Activated CD4-positive, alpha-beta T cell treated with anti-CD3 and anti-CD28 coated beads for 4 hours (primary cell): ENCODE measurements at regions not wholly inside any gene's neighbourhood (a gene's known extent, or its start where the extent isn't known, plus 50 kb on each side); places are given as distances from the start of the nearest gene placed in this dataset.

Experiments
- DNase-seq, 2 donors: peaks; one replicate each; pipeline ENCODE4 v3.0.0-alpha.2; 2020

GRCh38 chr6:102309700-102310099, 916.2 kb downstream of the GRIK2 start:
- DNase-seq, result no peak

GRCh38 chr6:102300350-102300749, 906.8 kb downstream of the GRIK2 start:
- DNase-seq, result no peak

GRCh38 chr6:102298051-102298450, 904.5 kb downstream of the GRIK2 start:
- DNase-seq, result no peak
